Myocyte (in vitro differentiated cells): ENCODE measurements at regions not wholly inside any gene's neighbourhood (a gene's known extent, or its start where the extent isn't known, plus 50 kb on each side); places are given as distances from the start of the nearest gene placed in this dataset.

ENCODE experiments used
- DNase-seq: peaks from one replicate; pipeline ENCODE4 v3.0.0-alpha.2; 2012; ENCODE audit warnings: low read depth

GRCh38 chr9:14962193-14962882 lies 52.1 kb upstream of the FREM1 start:
- DNase-seq: no peak

GRCh38 chr9:14961372-14962068 lies 51.3 kb upstream of the FREM1 start:
- DNase-seq: no peak

GRCh38 chr9:14960881-14961280 lies 50.7 kb upstream of the FREM1 start:
- no peak for DNase-seq
